ENCODE measurements at regions not wholly inside any gene's neighbourhood (a gene's known extent, or its start where the extent isn't known, plus 50 kb on each side); places are given as distances from the start of the nearest gene placed in this dataset.

- no peak for DNase-seq (ENCODE audit: low read depth in 2 of 2, low spot score in 1 of 2)
These were observed 141.5 kb downstream of the VEGFA start for GRCh38 chr6:43911354-43912115.

DNA sequence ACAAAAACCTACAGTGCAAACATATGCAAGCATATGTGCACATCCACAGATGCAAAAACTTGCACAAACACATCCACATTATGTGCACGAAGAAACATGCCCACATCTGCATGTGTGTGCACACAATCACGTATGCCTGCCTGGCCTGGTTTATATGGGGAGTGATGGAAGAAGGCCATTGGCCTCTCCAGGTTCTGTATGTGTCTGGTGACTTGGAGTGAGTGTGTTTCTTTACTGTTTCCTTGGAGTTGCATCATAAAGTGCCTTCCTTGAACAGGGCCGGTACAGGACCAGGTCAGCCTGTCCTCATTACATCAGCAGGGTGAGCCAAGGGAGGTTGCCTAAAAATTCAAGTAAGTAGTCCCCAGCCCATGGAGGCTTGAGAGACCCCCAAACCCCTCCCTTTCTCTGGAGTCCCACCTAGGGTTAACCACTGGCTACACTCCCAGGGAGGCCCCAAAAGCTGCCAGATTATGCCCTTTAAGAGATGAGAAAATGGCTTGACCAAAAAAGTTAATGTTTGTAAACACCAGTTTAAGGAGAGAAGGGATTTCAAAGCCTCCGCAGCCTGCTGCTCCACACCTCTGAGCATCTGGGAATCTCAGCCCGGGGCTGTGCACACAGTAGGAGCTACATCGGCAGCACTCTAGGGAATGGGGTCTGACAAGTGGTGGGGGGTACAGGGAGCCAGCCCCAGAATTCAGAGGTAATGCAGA lies 140.8 kb downstream of the VEGFA start:
- no peak for DNase-seq (ENCODE audit: low read depth in 2 of 2, low spot score in 1 of 2)

GRCh38 chr6:43910149-43910637 lies 140.2 kb downstream of the VEGFA start:
- DNase-seq (ENCODE audit: low read depth in 2 of 2, low spot score in 1 of 2): no peak

DNA sequence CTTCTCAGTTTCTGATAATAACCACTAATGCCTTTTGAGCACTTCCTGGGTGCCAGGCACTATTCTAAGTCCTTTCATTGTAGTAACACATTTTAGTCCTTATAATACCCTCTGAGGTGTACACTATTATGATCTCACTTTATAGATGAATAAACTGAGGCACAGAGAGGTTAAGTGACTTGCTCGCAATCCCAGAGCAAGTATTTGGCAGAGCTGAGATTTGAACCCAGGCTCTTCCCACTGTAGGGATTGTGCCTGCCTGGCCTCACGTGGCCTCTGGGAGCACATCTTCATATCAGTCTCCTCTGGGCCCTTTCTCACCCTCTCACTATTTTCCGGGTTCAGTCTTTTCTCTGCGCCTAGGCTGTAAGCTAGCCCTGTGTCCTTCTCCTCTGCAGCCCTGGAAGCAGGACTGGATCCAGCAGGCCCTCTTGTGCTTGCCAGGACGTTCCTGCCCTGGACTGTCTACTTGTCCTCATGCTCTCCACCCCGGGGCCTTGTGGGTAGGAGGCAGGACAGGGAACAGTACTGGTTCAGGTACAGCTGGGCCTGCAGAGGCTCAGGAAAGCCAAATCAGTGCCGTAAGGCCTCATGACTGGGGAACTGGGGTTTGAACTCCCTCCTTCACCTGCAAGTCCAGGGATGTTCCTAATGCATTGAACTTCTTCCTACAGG lies 139.6 kb downstream of the VEGFA start:
- DNase-seq (ENCODE audit: low read depth in 2 of 2, low spot score in 1 of 2): no peak

GRCh38 chr6:43907789-43908472 lies 137.9 kb downstream of the VEGFA start:
- DNase-seq (ENCODE audit: low read depth in 2 of 2, low spot score in 1 of 2): no peak

DNA sequence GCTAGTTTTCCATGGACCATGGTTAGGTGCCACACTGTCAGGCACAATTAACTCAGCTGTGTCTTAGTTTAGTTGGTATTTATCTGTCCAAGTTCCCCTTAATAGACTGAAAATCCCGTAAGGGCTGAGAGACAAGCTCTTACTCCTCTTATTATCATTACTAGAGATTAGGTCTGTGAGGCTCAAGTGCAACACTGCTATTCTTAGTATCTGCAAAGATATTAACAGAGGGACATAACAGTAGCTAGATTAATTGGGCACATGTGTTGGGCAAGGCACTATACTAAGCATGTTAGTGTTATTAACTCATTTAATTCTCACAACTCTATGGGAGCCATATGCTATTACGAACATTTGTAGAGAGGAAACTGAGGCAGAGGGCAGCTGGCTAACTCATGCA lies 137.3 kb downstream of the VEGFA start:
- DNase-seq (ENCODE audit: low read depth in 2 of 2, low spot score in 1 of 2): no peak

- DNase-seq (ENCODE audit: low read depth in 2 of 2, low spot score in 1 of 2): no peak
These were observed 134.5 kb downstream of the VEGFA start for GRCh38 chr6:43904311-43905123.

- no peak for DNase-seq (ENCODE audit: low read depth in 2 of 2, low spot score in 1 of 2)
These were observed 133.8 kb downstream of the VEGFA start for GRCh38 chr6:43903739-43904290.

GRCh38 chr6:43901733-43902230 lies 131.8 kb downstream of the VEGFA start:
- no peak for DNase-seq (ENCODE audit: low read depth in 2 of 2, low spot score in 1 of 2)

DNA sequence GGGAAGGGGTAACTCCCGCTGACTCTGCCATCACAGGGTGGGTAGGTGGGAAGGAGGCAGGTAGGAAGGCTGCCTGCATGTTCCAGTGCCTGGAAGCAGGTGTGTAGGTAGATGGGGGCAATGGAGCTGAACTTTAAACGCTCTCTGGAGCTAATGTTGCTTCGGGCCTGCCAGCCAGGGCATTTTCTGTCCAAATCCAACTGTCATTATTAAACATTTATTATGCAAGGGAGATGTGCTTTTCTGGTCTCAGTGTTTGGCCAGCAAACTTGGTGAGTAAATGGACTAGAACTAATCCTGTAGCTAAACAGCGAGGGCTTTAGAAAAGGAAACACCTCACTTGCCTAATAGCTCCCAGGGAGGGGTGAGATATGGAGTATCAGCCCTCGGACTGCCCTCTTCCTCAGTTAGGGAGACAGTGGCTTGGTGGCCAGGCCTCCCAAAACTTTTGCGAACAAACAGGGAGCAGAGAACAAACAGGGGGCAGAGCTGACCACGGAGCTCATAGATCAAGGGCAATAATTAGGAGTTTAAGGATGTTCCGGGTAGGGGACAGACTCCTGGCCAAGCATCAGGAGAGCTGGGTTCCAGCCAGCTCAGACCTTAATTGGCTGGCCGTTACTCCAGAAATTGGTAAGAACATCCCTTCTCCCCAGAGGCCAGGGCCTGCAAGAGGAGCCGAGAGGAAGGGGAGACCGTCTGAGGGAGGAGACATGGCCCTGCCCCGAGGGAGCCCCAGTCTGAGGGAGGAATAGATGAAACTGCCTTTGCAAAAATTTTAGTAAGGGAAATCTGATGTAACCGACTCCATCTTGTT lies 131.1 kb downstream of the VEGFA start:
- DNase-seq (ENCODE audit: low read depth in 2 of 2, low spot score in 1 of 2): no peak

DNA sequence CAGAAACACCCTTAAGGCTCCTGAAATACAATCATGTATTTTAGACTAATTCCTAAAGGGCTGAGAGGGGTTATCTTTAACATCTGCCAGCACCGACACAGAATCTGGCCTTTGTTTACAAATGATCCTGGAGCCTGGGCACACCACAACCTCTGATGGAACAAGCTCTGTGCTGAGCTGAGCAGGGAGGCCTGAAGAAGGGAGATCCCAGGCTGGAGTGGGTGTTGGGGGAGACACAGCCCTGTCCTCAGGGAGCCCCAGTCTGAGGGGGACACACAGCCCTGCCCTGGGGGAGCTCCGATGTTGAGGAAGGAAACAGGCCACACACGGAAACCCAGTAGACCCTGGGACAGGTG lies 130.5 kb downstream of the VEGFA start:
- no peak for DNase-seq (ENCODE audit: low read depth in 2 of 2, low spot score in 1 of 2)

GRCh38 chr6:43899830-43900229 lies 129.8 kb downstream of the VEGFA start:
- DNase-seq (ENCODE audit: low read depth in 2 of 2, low spot score in 1 of 2): no peak

GRCh38 chr6:43898358-43899131 lies 128.5 kb downstream of the VEGFA start:
- no peak for DNase-seq (ENCODE audit: low read depth in 2 of 2, low spot score in 1 of 2)

DNA sequence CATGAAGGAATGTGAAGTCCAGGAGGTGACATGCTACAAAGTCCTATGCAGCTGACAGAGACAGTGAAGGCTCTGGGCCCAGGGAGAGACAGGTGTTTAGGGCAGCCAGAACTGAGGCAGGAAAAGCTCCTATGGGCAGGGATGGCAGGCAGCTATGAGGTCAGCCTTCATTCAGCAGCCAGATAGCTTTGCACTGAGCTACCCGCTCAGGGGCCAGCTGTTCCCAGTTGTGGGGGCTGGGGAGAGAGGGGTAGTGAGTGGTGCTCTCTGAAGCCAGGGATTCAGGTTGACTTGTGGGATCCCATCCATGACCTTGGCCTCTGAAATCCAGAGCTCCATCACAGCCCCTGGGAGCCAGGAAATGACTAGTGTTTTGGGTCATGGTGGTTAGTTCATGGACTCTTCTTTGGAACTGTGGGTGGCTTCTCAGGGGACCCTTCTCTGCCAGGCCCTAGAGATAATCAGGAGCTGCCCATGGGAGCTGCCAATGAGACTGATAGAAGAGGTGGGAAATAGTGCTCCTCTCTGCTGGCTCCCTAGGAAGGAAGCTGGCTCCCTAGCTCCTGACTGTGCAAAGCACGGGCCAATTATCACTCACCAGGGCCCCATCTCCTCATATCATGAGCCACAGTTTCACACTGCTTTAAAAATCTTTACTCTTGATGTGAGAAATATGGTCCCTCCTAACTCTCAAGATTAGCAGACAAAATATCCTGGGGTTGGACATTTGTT lies 127.7 kb downstream of the VEGFA start:
- no peak for DNase-seq (ENCODE audit: low read depth in 2 of 2, low spot score in 1 of 2)

GRCh38 chr6:43896329-43897255 lies 126.6 kb downstream of the VEGFA start:
- no peak for DNase-seq (ENCODE audit: low read depth in 2 of 2, low spot score in 1 of 2)

DNA sequence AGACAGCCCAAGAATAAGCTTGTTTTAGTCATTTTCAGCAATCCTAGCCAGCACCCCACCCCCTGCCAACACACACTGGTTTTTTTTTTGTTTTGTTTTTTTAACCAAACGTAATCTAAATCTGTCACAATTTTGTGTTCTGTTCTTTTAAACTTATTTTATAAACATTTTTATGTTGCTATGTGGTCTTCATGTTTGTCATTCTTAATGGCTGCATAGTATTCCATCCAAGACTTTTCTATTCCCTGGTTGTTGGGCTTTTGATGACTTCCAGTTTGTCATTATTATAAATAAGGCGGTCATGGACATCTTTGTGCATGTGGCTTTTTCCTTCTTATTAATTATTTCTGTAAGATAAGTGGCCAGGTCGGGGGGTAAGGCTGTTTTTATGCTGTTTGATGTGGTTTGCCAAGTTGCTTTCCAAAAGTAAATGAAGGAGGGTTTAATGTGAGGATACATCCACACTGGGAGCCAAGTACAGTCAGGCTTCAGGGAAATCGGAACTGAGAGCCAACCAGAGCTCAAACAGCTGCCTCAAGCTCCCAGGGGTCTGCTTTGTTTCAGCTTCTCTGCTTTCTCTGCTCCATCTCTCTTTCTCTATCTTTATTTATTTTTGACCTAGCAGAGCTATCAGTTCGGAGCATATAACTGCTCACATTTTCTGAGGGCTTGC lies 125.8 kb downstream of the VEGFA start:
- DNase-seq (ENCODE audit: low read depth in 2 of 2, low spot score in 1 of 2): no peak
